Activated T-cell treated with anti-CD3 and anti-CD28 coated beads for 48 hours (primary cell): ENCODE measurements at regions not wholly inside any gene's neighbourhood (a gene's known extent, or its start where the extent isn't known, plus 50 kb on each side); places are given as distances from the start of the nearest gene placed in this dataset.
"Not testable (repeated sequence)": the region's sequence is repeated elsewhere in the genome, so short reads cannot be mapped to it uniquely, and the experiment has no call there.

Experiments
- DNase-seq: peaks from one replicate; pipeline ENCODE4 v3.0.0-alpha.2; 2020; ENCODE audit warnings: low read depth

GRCh38 chr2:53610260-53610659, 157.3 kb upstream of the CHAC2 start:
- DNase-seq = no peak

- DNase-seq = no peak
Observed at GRCh38 chr2:53609551-53609950, 158.1 kb upstream of the CHAC2 start.

GRCh38 chr2:53608293-53608692, 159.3 kb upstream of the CHAC2 start:
- DNase-seq = no peak

- DNase-seq = no peak
Observed at GRCh38 chr2:53600815-53601214, 166.8 kb upstream of the CHAC2 start.

GRCh38 chr2:53586733-53587612, 180.6 kb upstream of the CHAC2 start:
- not testable (repeated sequence) for DNase-seq

- no peak for DNase-seq
Observed at GRCh38 chr2:53584986-53585385, 182.6 kb upstream of the CHAC2 start.

GRCh38 chr2:53583583-53583982, 184.0 kb upstream of the CHAC2 start:
- no peak for DNase-seq

GRCh38 chr2:53582556-53582955, 185.0 kb upstream of the CHAC2 start:
- no peak for DNase-seq

- DNase-seq = no peak
Observed at GRCh38 chr2:53576166-53576565, 191.4 kb upstream of the CHAC2 start.

- DNase-seq = no peak
Observed at GRCh38 chr2:53575721-53576124, 191.9 kb upstream of the CHAC2 start.

- DNase-seq = no peak
Observed at GRCh38 chr2:53572696-53573095, 194.9 kb upstream of the CHAC2 start.

GRCh38 chr2:53569957-53570727, 197.5 kb upstream of the CHAC2 start:
- DNase-seq = no peak

GRCh38 chr2:53568469-53568868, 199.1 kb upstream of the CHAC2 start:
- no peak for DNase-seq

- no peak for DNase-seq
Observed at GRCh38 chr2:53567073-53567472, 200.5 kb upstream of the CHAC2 start.

- no peak for DNase-seq
Observed at GRCh38 chr2:53562407-53562806, 205.2 kb upstream of the CHAC2 start.

- DNase-seq = no peak
Observed at GRCh38 chr2:53561155-53561554, 206.4 kb upstream of the CHAC2 start.

- no peak for DNase-seq
Observed at GRCh38 chr2:53559302-53559966, 208.2 kb upstream of the CHAC2 start.

- DNase-seq = no peak
Observed at GRCh38 chr2:53558867-53559266, 208.7 kb upstream of the CHAC2 start.

- DNase-seq = no peak
Observed at GRCh38 chr2:53549497-53549896, 218.1 kb upstream of the CHAC2 start.

- no peak for DNase-seq
Observed at GRCh38 chr2:53545604-53546003, 222.0 kb upstream of the CHAC2 start.

GRCh38 chr2:53544871-53545558, 222.6 kb upstream of the CHAC2 start:
- no peak for DNase-seq

GRCh38 chr2:53543083-53543482, 224.5 kb upstream of the CHAC2 start:
- DNase-seq = no peak
